SU-DHL-6 (cell line): ENCODE measurements at regions not wholly inside any gene's neighbourhood (a gene's known extent, or its start where the extent isn't known, plus 50 kb on each side); places are given as distances from the start of the nearest gene placed in this dataset.

Source experiments
- EZH2phosphoT487 ChIP-seq: fragments of 200-600 bp; sonication (generic), shearing (Covaris generic); conservative IDR thresholded peaks from 2 replicates; pipeline ENCODE4 v1.6.1; 2018; ENCODE audit warnings: mild to moderate bottlenecking, antibody characterized with exemption, low read length, moderate library complexity, mixed read lengths
- TF ChIP-seq, protein P1 (sequence below): fragments of 200-600 bp; sonication (generic); IDR thresholded peaks from one replicate; pipeline ENCODE4 v1.5.1; 2017; ENCODE audit warnings: antibody characterized with exemption, mild to moderate bottlenecking, low read length, moderate library complexity; ENCODE audit not compliant: insufficient read depth, poor library complexity, severe bottlenecking

DNA sequence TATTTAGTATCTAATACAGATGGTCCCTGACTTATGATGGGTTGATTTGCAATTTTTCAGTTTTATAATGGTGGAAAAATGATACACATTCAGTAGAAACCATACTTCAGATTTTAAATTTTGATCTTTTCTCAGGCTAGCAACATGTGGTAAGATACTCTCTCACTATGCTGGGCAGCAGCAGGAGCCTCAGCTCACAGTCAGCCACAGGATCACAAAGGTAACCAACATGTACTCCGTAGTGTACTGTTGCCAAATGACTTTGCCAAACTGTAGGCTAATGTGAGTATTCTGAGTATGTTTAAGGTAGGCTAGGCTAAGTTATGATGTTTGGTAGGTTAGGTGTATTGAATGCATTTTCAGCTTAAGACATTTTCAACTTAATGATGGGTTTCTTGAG, 498.6 kb upstream of the DPPA4 start:
- TF ChIP-seq, protein P1, sequence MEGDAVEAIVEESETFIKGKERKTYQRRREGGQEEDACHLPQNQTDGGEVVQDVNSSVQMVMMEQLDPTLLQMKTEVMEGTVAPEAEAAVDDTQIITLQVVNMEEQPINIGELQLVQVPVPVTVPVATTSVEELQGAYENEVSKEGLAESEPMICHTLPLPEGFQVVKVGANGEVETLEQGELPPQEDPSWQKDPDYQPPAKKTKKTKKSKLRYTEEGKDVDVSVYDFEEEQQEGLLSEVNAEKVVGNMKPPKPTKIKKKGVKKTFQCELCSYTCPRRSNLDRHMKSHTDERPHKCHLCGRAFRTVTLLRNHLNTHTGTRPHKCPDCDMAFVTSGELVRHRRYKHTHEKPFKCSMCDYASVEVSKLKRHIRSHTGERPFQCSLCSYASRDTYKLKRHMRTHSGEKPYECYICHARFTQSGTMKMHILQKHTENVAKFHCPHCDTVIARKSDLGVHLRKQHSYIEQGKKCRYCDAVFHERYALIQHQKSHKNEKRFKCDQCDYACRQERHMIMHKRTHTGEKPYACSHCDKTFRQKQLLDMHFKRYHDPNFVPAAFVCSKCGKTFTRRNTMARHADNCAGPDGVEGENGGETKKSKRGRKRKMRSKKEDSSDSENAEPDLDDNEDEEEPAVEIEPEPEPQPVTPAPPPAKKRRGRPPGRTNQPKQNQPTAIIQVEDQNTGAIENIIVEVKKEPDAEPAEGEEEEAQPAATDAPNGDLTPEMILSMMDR, result no peak
- TF ChIP-seq EZH2phosphoT487, result no peak
